SK-N-SH (cell line): ENCODE measurements at regions not wholly inside any gene's neighbourhood (a gene's known extent, or its start where the extent isn't known, plus 50 kb on each side); places are given as distances from the start of the nearest gene placed in this dataset.

Experiments
- CTCF ChIA-PET: fragments of 300-600, 350-600 bp; formaldehyde crosslinking; extraction: SDS; loops from one replicate; lab custom pipeline; 2021; lab: Yijun Ruan, JAX
- POLR2A ChIA-PET: fragments of 350-600 bp; sonication (Branson Sonifier 250); formaldehyde crosslinking; extraction: SDS; loops from one replicate; lab custom pipeline; 2020; ENCODE audit warnings: antibody characterized with exemption, inconsistent platforms; lab: Yijun Ruan, JAX
- DNase-seq: peaks from one replicate; pipeline ENCODE4 v3.0.0; 2012
- H2AFZ ChIP-seq: fragments of 200-600 bp; sonication (generic); 2 replicates; pipeline ENCODE4 v1.8.1; 2016; ENCODE audit warnings: antibody characterized with exemption, mild to moderate bottlenecking, low read depth
- H3F3A ChIP-seq: fragments of 200-600 bp; sonication (generic); replicated peaks from 2 replicates; pipeline ENCODE3; 2016; ENCODE audit warnings: antibody characterized with exemption, mild to moderate bottlenecking; ENCODE audit not compliant: insufficient read depth
- H3K27ac ChIP-seq, 2 experiments: fragments of 200-500 bp in 1 of 2; fragments of 200-600 bp in 1 of 2; sonication (Bioruptor generic) in 1 of 2; sonication (generic), shearing (Covaris generic) in 1 of 2; 2 replicates each; pipeline versions ENCODE4 v1.5.1 to v1.6.1; 2014 to 2016; ENCODE audit warnings: low read depth in 2 of 2, inconsistent platforms in 1 of 2, low read length in 1 of 2, mild to moderate bottlenecking in 1 of 2, mixed read lengths in 1 of 2
- H3K27me3 ChIP-seq: fragments of 200-600 bp; sonication (generic), shearing (Covaris generic); 2 replicates; pipeline ENCODE4 v1.6.1; 2016; ENCODE audit warnings: mixed run types; ENCODE audit not compliant: insufficient read depth
- H3K36me3 ChIP-seq, 2 experiments: fragments of 200-500 bp in 1 of 2; fragments of 200-600 bp in 1 of 2; sonication (Bioruptor generic) in 1 of 2; sonication (generic) in 1 of 2; replicated peaks in 1 of 2; 2 replicates each; pipeline versions ENCODE3 to v1.5.1; 2014 to 2016; ENCODE audit warnings: low read length in 1 of 2, mild to moderate bottlenecking in 1 of 2; ENCODE audit not compliant: insufficient read depth in 2 of 2, control insufficient read depth in 1 of 2
- H3K4me1 ChIP-seq, 2 experiments: fragments of 200-500 bp in 1 of 2; fragments of 200-600 bp in 1 of 2; sonication (Bioruptor generic) in 1 of 2; sonication (generic), shearing (Covaris generic) in 1 of 2; 2 replicates each; pipeline versions ENCODE4 v1.5.1 to v1.6.1; 2014 to 2016; ENCODE audit warnings: low read depth in 1 of 2, low read length in 1 of 2, mixed run types in 1 of 2; ENCODE audit not compliant: insufficient read depth in 2 of 2, control insufficient read depth in 1 of 2
- H3K4me2 ChIP-seq: fragments of 200-600 bp; sonication (generic), shearing (Covaris generic); 2 replicates; pipeline ENCODE4 v1.6.1; 2017; ENCODE audit warnings: mixed run types
- H3K4me3 ChIP-seq, 2 experiments: fragments of 200-500 bp in 1 of 2; fragments of 200-600 bp in 1 of 2; sonication (Bioruptor generic) in 1 of 2; sonication (generic), shearing (Covaris generic) in 1 of 2; 2 replicates each; pipeline versions ENCODE4 v1.5.1 to v1.8.1; 2014 to 2016; ENCODE audit warnings: low read depth in 2 of 2, inconsistent platforms in 1 of 2, low read length in 1 of 2, mild to moderate bottlenecking in 1 of 2, mixed read lengths in 1 of 2, moderate library complexity in 1 of 2
- H3K79me2 ChIP-seq: fragments of 200-600 bp; sonication (generic); 2 replicates; pipeline ENCODE4 v1.8.1; 2017; ENCODE audit warnings: mild to moderate bottlenecking; ENCODE audit not compliant: insufficient read depth
- H3K9ac ChIP-seq: fragments of 200-600 bp; sonication (generic); 2 replicates; pipeline ENCODE4 v1.6.1; 2017; ENCODE audit warnings: mixed run types
- H3K9me2 ChIP-seq: fragments of 200-600 bp; sonication (generic); 2 replicates; pipeline ENCODE4 v1.6.1; 2017; ENCODE audit warnings: mixed run types
- H3K9me3 ChIP-seq: fragments of 200-600 bp; sonication (generic); 2 replicates; pipeline ENCODE4 v1.6.1; 2017; ENCODE audit warnings: mixed run types, mild to moderate bottlenecking, moderate library complexity
- H4K20me1 ChIP-seq: fragments of 200-600 bp; sonication (generic); 2 replicates; pipeline ENCODE4 v1.6.1; 2017; ENCODE audit warnings: mild to moderate bottlenecking, mixed run types; ENCODE audit not compliant: insufficient read depth
- CHD2 ChIP-seq: fragments of 150-350 bp; IDR thresholded peaks from 2 replicates; pipeline ENCODE4 v1.6.1; 2018; ENCODE audit warnings: low read length; ENCODE audit not compliant: partially characterized antibody
- CTCF ChIP-seq: fragments of 200-600 bp; sonication (generic); IDR thresholded peaks from 2 replicates; pipeline ENCODE4 v1.6.1; 2017; ENCODE audit warnings: antibody characterized with exemption, mild to moderate bottlenecking, moderate library complexity
- ELF1 ChIP-seq: IDR thresholded peaks from 2 replicates; pipeline ENCODE4 v1.4.0; 2012
- EP300 ChIP-seq, 2 experiments: IDR thresholded peaks; 2 replicates each; pipeline versions ENCODE4 v1.4.0 to v1.6.1; 2012; ENCODE audit warnings: borderline replicate concordance in 1 of 2, low read depth in 1 of 2, low read length in 1 of 2
- EZH2phosphoT487 ChIP-seq: fragments of 200-600 bp; sonication (generic); IDR thresholded peaks from 2 replicates; pipeline ENCODE4 v1.6.1; 2017; ENCODE audit warnings: low read depth, mixed run types, mild to moderate bottlenecking, antibody characterized with exemption, moderate library complexity, borderline replicate concordance
- FOSL2 ChIP-seq: IDR thresholded peaks from 2 replicates; pipeline ENCODE4 v1.4.0; 2012; ENCODE audit warnings: low read depth, mild to moderate bottlenecking, moderate library complexity, borderline replicate concordance
- FOXJ3 ChIP-seq: sonication (generic); formaldehyde crosslinking; IDR thresholded peaks from 2 replicates; pipeline ENCODE4 v1.5.1; 2020; ENCODE audit warnings: mild to moderate bottlenecking, missing genetic modification reagents
- FOXM1 ChIP-seq: IDR thresholded peaks from 2 replicates; pipeline ENCODE4 v1.4.0; 2012; ENCODE audit warnings: low read depth, mild to moderate bottlenecking
- GATA2 ChIP-seq: sonication (generic); formaldehyde crosslinking; IDR thresholded peaks from 2 replicates; pipeline ENCODE4 v1.5.0; 2020; ENCODE audit warnings: mild to moderate bottlenecking, missing genetic modification reagents
- MAX ChIP-seq: IDR thresholded peaks from 2 replicates; pipeline ENCODE4 v1.4.0; 2012; ENCODE audit warnings: low read depth
- MXI1 ChIP-seq: IDR thresholded peaks from 2 replicates; pipeline ENCODE4 v1.6.1; 2012; ENCODE audit warnings: mild to moderate bottlenecking, low read depth, low read length, improper control_type of control experiment
- NRF1 ChIP-seq: IDR thresholded peaks from 2 replicates; pipeline ENCODE4 v1.6.1; 2012; ENCODE audit warnings: low read depth, mild to moderate bottlenecking, low read length
- POLR2AphosphoS5 ChIP-seq: IDR thresholded peaks from 2 replicates; pipeline ENCODE4 v1.6.1; 2012; ENCODE audit warnings: low read depth, low read length
- RAD21 ChIP-seq: IDR thresholded peaks from 2 replicates; pipeline ENCODE4 v1.6.1; 2012; ENCODE audit warnings: mild to moderate bottlenecking, low read length
- RCOR1 ChIP-seq: fragments of 150-350 bp; IDR thresholded peaks from 2 replicates; pipeline ENCODE4 v1.6.1; 2017; ENCODE audit warnings: antibody characterized with exemption, low read length
- TAF1 ChIP-seq: IDR thresholded peaks from 2 replicates; pipeline ENCODE4 v1.6.1; 2012; ENCODE audit warnings: low read depth, mild to moderate bottlenecking, low read length, moderate library complexity, borderline replicate concordance
- TCF12 ChIP-seq: IDR thresholded peaks from 2 replicates; pipeline ENCODE4 v1.4.0; 2012
- USF2 ChIP-seq: fragments of 150-350 bp; IDR thresholded peaks from 2 replicates; pipeline ENCODE4 v1.6.1; 2017; ENCODE audit warnings: antibody characterized with exemption, low read length, low read depth, borderline replicate concordance
- WGBS: methylation state at CpG from one replicate; pipeline ENCODE4 v1.1.6; 2017; ENCODE audit warnings: low lambda C conversion rate; 5-methylcytosine and 5-hydroxymethylcytosine counted together

- Histone ChIP-seq H2AFZ (no peak overlapping the region), H3K27me3 (no peaks in the 10 kb centered on the region), H3K9ac (no peak overlapping the region), H3K4me1 (no peaks in the 10 kb centered on the region), H4K20me1 (no peaks in the 10 kb centered on the region), H3K79me2 (no peaks in the 10 kb centered on the region), H3K4me3 (no peak overlapping the region), H3F3A (no peaks in the 10 kb centered on the region), H3K9me2 (no peaks in the 10 kb centered on the region), H3K36me3 (no peaks in the 10 kb centered on the region), H3K27ac (no peak overlapping the region), H3K9me3 (peaks cover 21% of the 10 kb centered on the region), H3K4me2 (no peak overlapping the region)
- ChIA-PET CTCF (interaction anchor here (1.1 to 1.7 kb wide), 2 partner anchors 27 to 458 kb away, joined by 3 to 4 read pairs; no protein-coding TSS in a partner anchor), POLR2A (no interaction called here)
- TF ChIP-seq GATA2 = no peak
- no peak for TF ChIP-seq NRF1
- TF ChIP-seq ELF1 = no peak
- no peak for TF ChIP-seq MXI1
- no peak for TF ChIP-seq TAF1
- no peak for TF ChIP-seq FOXJ3 (CRISPR knock-in tag)
- TF ChIP-seq EP300 (IDR thresholded peaks at IDR 0.05; ENCODE audit: borderline replicate concordance in 1 of 2, low read depth in 1 of 2, low read length in 1 of 2) = no peak
- no peak for TF ChIP-seq MAX
- TF ChIP-seq TCF12 = no peak
- no peak for TF ChIP-seq RAD21
- no peak for TF ChIP-seq CHD2
- no peak for TF ChIP-seq CTCF
- no peak for TF ChIP-seq FOXM1
- TF ChIP-seq USF2 = no peak
- no peak for TF ChIP-seq FOSL2
- no peak for TF ChIP-seq POLR2AphosphoS5
- TF ChIP-seq EZH2phosphoT487 = no peak
- no peak for TF ChIP-seq RCOR1
- 3% methylated on average over 2 of the region's 2 CpGs for WGBS
- no peak for DNase-seq
These were observed 314.5 kb downstream of the CRPPA start for GRCh38 chr7:16106869-16107268.
